ENCODE measurements at regions not wholly inside any gene's neighbourhood (a gene's known extent, or its start where the extent isn't known, plus 50 kb on each side); places are given as distances from the start of the nearest gene placed in this dataset.

GRCh38 chr9:97753364-97753763 is 56.2 kb upstream of the XPA start:
- no peaks in the 10 kb centered on the region for H3K36me3 ChIP-seq
- no peaks in the 10 kb centered on the region for H3K27me3 ChIP-seq
- no peaks in the 10 kb centered on the region for H3K4me1 ChIP-seq
- no peak overlapping the region for H3K27ac ChIP-seq
- ATAC-seq (ENCODE audit: low FRiP score in 2 of 2) (no peak), DNase-seq (no peak)
- no peak overlapping the region for H3K4me3 ChIP-seq
- TF ChIP-seq POLR2A (IDR thresholded peaks at IDR 0.05), result no peak
- TF ChIP-seq CTCF (IDR thresholded peaks at IDR 0.05), result no peak
- no peak for TF ChIP-seq POLR2AphosphoS5 (IDR thresholded peaks at IDR 0.05)
- no peak for TF ChIP-seq EP300 (IDR thresholded peaks at IDR 0.05)
- no peaks in the 10 kb centered on the region for H3K9me3 ChIP-seq

- Histone ChIP-seq H3K36me3 (no peaks in the 10 kb centered on the region), H3K4me1 (no peaks in the 10 kb centered on the region), H3K27ac (no peak overlapping the region), H3K9me3 (no peaks in the 10 kb centered on the region), H3K27me3 (no peaks in the 10 kb centered on the region), H3K4me3 (no peak overlapping the region)
- 86 to 88% methylated on average over 2 of the region's 2 CpGs for WGBS, 2 donors
- no peak for DNase-seq
- no peak for ATAC-seq (ENCODE audit: low FRiP score in 2 of 2)
- TF ChIP-seq CTCF (IDR thresholded peaks at IDR 0.05) (no peak), POLR2AphosphoS5 (IDR thresholded peaks at IDR 0.05) (no peak), EP300 (IDR thresholded peaks at IDR 0.05) (no peak), POLR2A (IDR thresholded peaks at IDR 0.05) (no peak)
These were observed 56.8 kb upstream of the XPA start for GRCh38 chr9:97753975-97754374.

GRCh38 chr9:97755618-97756267 is 58.6 kb upstream of the XPA start:
- no peak for ATAC-seq (ENCODE audit: low FRiP score in 2 of 2)
- Histone ChIP-seq H3K36me3 (no peaks in the 10 kb centered on the region), H3K27me3 (no peaks in the 10 kb centered on the region), H3K4me1 (no peaks in the 10 kb centered on the region), H3K27ac (no peak overlapping the region), H3K9me3 (no peaks in the 10 kb centered on the region), H3K4me3 (no peak overlapping the region)
- WGBS, 2 donors, result 87 to 88% methylated on average over 4 of the region's 4 CpGs
- TF ChIP-seq EP300 (IDR thresholded peaks at IDR 0.05) (no peak), CTCF (IDR thresholded peaks at IDR 0.05) (no peak), POLR2AphosphoS5 (IDR thresholded peaks at IDR 0.05) (no peak), POLR2A (IDR thresholded peaks at IDR 0.05) (no peak)
- DNase-seq, result no peak

GRCh38 chr9:97756991-97757390 is 59.9 kb upstream of the XPA start:
- no peaks in the 10 kb centered on the region for H3K4me1 ChIP-seq
- no peak overlapping the region for H3K4me3 ChIP-seq
- TF ChIP-seq POLR2A (IDR thresholded peaks at IDR 0.05), result no peak
- TF ChIP-seq POLR2AphosphoS5 (IDR thresholded peaks at IDR 0.05), result no peak
- no peak for TF ChIP-seq CTCF (IDR thresholded peaks at IDR 0.05)
- no peak for TF ChIP-seq EP300 (IDR thresholded peaks at IDR 0.05)
- no peak for DNase-seq
- no peaks in the 10 kb centered on the region for H3K27me3 ChIP-seq
- no peaks in the 10 kb centered on the region for H3K36me3 ChIP-seq
- H3K9me3 ChIP-seq, result no peaks in the 10 kb centered on the region
- H3K27ac ChIP-seq, result no peak overlapping the region
- no peak for ATAC-seq (ENCODE audit: low FRiP score in 2 of 2)
- WGBS, 2 donors, result 39 to 45% methylated on average over 3 of the region's 3 CpGs

GRCh38 chr9:97758334-97758916 is 61.3 kb upstream of the XPA start:
- Histone ChIP-seq H3K27me3 (no peaks in the 10 kb centered on the region), H3K9me3 (no peaks in the 10 kb centered on the region), H3K27ac (no peak overlapping the region), H3K4me3 (no peak overlapping the region), H3K4me1 (no peaks in the 10 kb centered on the region), H3K36me3 (no peaks in the 10 kb centered on the region)
- 55 to 57% methylated on average over 7 of the region's 7 CpGs for WGBS, 2 donors
- ATAC-seq (ENCODE audit: low FRiP score in 2 of 2), result no peak
- no peak for DNase-seq
- TF ChIP-seq EP300 (IDR thresholded peaks at IDR 0.05), result no peak
- TF ChIP-seq POLR2AphosphoS5 (IDR thresholded peaks at IDR 0.05), result no peak
- no peak for TF ChIP-seq CTCF (IDR thresholded peaks at IDR 0.05)
- TF ChIP-seq POLR2A (IDR thresholded peaks at IDR 0.05), result no peak

Data from upper lobe of left lung (tissue), 6 donors.